ENCODE measurements at regions not wholly inside any gene's neighbourhood (a gene's known extent, or its start where the extent isn't known, plus 50 kb on each side); places are given as distances from the start of the nearest gene placed in this dataset.

DNA sequence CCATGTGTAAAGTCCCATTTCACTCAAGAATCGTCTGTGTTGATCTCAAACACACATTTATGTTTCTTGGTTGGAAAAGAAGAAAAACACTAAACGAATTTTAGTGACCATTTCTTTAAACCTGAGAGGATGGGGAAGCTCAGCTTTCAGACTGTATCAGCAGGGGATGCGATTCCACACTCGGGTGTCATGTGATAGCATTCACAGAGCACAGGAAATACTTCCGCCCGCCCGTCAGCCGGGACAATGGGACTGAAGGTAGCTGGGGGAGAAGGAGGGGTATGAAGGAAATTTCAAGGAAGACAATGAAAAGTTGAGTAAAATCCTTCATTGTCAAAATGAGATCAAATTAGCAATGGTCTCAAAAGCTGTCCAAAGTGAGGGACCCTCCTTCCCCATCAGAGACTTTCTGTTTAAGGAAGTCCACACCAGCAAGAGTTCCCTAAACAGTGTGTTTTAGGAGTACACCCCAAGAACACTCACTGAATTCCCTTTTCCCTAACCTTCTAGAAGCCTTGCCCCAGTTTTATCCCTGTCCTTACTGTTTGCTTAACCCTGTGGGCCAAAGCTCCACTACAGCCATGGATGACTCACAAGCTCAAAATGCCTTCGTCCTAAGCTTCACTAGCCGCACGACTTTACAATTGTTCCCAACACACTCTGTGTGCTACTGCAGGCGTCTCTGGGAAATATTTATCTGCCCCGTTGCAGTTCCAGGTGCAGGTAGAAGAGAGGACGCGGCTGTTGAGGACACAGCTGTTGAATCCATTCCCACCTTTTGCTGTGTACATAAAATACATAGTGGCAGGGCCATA lies 51.4 kb upstream of the SIM2 start (continued):
- TF ChIP-seq, protein P1, sequence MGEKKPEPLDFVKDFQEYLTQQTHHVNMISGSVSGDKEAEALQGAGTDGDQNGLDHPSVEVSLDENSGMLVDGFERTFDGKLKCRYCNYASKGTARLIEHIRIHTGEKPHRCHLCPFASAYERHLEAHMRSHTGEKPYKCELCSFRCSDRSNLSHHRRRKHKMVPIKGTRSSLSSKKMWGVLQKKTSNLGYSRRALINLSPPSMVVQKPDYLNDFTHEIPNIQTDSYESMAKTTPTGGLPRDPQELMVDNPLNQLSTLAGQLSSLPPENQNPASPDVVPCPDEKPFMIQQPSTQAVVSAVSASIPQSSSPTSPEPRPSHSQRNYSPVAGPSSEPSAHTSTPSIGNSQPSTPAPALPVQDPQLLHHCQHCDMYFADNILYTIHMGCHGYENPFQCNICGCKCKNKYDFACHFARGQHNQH (CRISPR knock-in tag; IDR thresholded peaks at IDR 0.05) = 0 out of 2 replicates have a peak, but pooled peaks have one; percentile 53

All from HepG2 (cell line).